HG03066 (cell line): ENCODE measurements at regions not wholly inside any gene's neighbourhood (a gene's known extent, or its start where the extent isn't known, plus 50 kb on each side); places are given as distances from the start of the nearest gene placed in this dataset.

Experiments used
- ATAC-seq: cut with Tn5 transposase; IDR thresholded peaks from one replicate; pipeline ENCODE4 v1.9.1; 2021; ENCODE audit warnings: low read depth; ENCODE audit not compliant: unreplicated experiment

DNA sequence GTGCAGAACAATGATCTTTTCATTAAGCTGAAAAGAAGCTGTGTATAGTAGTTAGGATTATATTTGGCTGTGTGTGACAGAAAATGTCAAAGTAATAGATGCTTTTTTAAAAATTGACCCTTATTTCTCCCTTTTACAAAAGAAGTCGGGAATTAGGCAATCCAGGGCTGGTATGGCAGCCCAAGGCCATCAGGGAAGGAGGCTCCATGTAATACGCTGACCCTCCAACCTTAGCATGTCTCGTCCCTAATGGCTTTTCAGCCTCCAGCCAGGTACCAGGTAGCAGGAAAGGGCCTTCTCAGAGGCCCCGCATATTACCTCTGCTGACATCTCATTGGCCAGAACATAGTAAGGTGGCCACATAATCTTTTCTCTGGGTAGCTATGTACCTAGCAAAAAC is 79.7 kb downstream of the VCPKMT start:
- ATAC-seq: no peak

GRCh38 chr14:50037240-50037639 is 79.1 kb downstream of the VCPKMT start:
- ATAC-seq: no peak

GRCh38 chr14:50037852-50038251 is 78.5 kb downstream of the VCPKMT start:
- ATAC-seq: no peak

DNA sequence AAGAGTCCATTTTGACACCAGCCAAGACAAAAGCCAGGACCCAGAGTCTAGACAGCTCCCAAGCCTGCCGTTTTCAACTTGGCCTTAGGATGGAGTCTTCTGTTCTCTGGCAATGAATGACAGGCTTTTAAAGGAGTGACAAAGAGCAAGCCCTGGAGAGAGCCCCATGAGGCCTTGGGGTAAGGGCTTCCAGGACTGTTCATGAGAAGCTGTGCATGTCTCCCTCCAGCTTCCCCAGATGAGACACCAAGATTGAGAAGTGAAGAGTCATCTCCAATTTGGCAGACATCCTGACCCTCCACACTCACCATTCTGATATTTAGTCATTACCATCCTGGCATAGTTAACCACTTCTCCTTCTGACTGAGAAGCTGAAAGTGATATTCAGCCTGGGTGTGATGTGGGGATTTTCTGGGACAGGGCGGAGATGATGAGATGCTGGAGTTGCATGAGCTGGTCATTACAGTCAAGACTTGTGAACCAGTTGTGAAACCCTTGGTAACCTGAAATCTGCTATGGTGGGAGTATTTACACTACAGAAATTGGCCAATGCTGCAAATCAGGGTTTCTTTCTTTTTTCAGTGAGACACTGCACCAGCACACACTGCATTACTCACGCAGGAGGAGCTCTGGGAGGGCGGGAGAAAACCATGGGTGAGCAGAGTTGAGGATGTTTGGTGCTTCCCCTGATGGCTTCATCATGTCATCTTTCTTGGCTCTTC is 77.8 kb downstream of the VCPKMT start:
- peak; percentile 76 for ATAC-seq

DNA sequence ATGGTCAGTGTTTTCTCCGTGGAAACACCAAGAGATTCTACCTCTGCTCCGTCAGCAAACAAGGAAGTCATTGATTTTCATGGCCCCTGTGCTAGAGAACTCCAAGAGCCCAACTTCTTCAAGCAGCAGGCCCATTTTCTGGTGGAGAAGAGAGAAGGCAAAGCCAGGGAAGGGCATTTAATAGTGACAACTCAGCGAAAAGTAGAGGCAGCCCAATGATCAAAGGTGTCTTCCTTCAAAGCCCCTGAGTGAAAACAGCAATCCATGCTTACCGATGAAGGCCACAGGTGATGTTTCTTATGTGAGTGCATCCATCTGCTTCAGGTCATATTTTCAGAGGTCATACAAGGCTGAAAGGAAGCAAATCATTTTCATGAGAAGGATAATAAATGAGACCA is 77.3 kb downstream of the VCPKMT start:
- no peak for ATAC-seq

- no peak for ATAC-seq
Observed at GRCh38 chr14:50039734-50040400, 76.5 kb downstream of the VCPKMT start.

DNA sequence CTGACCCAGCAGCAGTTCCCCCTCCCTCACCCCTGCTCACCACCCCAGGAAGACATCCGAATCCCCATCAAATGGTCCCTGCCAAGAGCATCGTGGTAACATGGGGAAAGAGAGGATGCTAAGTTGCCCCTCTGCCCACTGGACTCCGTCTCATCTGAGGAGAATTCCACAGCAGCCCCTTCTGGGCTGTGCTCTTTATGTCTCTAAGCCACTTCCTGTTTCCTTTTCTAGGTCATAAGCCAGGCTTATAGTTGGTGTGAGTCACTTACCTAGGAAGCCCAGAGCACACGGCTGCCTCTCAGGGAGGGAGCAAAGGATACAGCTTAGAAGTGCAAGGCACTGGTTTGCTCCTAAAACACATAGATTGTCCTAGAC is 76.0 kb downstream of the VCPKMT start:
- ATAC-seq: no peak

DNA sequence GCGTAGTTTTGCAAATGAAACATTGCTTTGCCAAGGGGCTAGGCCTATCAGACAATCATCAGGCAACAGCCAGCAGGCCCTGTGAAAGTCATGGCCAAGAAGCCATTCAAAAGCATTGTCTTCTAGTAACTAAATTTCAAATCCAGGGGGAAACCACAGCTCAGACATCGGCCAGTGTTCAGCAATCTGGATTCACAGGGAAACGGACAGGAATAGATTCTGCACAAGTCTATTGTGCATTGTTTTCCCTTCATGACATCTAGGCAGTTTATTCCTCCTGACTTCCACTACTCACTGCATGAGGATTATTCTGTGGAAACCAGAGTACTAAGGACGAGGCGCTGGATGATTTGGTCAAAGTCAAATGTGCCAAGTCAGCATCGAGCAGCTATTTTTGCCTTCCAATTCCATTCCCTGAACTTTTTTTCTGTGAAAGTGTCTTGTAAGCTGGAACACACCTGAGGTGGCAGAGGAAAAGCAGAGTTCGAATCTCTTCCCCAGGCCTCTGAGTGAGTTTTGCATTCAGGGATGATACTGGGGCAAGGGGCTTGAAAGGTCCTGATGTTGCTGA is 75.4 kb downstream of the VCPKMT start:
- no peak for ATAC-seq

GRCh38 chr14:50041980-50042379 is 74.4 kb downstream of the VCPKMT start:
- no peak for ATAC-seq

DNA sequence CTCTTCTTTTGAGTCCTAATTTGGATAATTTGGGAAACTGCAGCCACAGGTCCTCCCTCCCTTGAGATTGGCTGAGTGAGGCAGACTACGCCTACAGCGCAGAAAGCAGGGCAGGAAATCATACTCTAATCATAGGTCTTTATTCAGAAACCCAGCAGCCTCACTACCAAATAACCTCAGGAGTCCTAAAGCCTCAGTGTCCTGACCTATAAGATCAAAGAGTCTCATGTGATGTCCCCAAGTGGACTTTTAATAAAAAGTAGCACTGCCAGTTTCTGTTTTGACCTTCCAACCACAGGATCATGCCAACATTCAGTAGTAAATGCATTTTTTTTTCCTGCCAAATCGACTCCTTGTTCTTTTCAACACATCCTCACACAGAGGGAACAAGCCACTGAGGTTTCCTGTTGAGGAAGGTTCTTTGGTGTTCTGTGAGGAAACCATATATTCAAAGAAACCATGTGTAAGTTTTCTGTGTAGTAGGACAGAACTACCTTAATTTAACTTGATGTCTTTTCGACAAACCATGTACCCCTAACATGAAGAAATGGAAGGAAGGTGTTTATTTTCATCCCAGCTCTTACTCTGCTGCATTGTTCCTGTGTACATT is 72.2 kb downstream of the VCPKMT start:
- ATAC-seq: no peak

- peak; percentile 69 for ATAC-seq
Observed at GRCh38 chr14:50045039-50045711, 71.2 kb downstream of the VCPKMT start.

DNA sequence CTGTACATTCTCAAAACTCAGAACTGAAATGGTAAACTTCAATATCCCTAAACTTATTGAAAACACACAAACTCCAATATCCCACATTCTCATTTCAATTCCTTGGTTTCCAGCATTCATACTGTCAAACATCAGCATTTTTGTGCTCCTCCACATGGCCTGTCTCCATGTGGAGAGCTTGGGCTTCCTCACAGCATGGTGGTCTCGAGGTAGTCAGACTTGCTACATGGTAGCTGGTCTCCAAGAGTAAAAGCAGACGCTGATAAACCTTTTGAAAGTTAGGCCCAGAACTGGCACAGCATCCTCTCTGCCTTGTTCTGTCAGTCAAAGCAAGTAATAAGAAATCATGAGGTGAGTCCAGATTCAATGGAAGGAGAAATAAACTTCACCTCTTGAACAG is 70.5 kb downstream of the VCPKMT start:
- ATAC-seq: no peak

DNA sequence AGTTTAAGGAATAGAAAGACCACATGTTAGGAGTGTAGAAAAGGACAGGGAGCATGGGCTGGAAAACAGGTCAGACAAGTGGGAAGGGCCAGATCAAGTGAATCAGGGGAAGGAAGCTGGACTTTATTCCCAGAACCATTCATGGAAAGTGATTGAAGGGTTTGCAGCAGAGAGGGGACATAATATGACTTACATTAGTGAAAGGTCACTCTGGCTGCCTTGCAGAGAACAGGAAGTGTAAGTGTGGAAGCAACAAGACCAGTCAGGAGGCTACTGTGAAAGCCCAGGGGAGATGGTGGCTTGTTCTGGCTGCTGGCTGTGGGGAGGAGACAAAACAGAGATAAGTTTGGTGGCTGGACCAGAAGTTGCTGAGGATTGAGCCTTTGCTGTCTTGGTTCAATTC is 69.1 kb downstream of the VCPKMT start:
- ATAC-seq: peak; percentile 86

GRCh38 chr14:50049093-50049492 is 67.3 kb downstream of the VCPKMT start:
- ATAC-seq: no peak

DNA sequence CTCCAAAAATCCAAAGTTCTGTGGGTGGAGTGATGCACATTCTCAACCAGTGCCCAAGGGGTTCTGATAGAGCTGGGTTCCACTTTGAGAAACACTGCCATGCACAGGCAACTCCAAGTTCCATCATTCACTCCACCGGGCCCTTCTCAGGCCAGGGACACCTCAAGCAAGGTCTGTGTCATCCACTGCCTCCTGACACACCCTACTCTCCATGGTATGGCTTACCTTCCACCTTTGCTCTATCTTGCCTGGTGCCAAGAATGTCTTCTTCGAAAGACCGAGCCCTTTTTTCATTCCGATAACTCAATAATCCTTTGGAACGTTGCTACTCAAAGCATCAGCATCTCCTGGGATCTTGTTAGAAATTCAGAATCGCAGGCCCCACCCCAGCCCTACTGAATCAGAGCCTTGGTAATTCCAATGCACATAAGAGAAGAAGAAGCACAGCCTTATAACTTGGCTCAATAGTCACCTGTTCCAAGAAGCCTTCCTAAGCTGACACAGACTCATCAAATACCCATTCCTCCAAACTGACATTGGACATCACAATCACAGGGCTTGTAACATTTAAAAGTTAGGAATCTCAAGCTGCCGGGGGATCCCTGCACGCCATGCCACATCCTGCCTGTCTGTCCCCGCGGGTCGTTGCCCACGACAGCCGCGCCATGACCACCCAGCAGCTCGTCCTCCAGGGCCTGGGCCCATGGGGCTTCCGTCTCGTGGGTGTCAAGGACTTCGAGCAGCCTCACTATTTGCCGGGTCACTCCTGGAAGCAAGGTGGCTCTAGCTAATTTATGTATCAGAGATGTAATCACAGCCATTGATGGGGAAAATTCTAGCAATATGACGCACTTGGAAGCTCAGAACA is 66.4 kb downstream of the VCPKMT start:
- ATAC-seq: no peak

GRCh38 chr14:50051106-50051505 is 65.3 kb downstream of the VCPKMT start:
- ATAC-seq: no peak

GRCh38 chr14:50051706-50052105 is 64.7 kb downstream of the VCPKMT start:
- ATAC-seq: no peak

- no peak for ATAC-seq
Observed at GRCh38 chr14:50052517-50052916, 63.9 kb downstream of the VCPKMT start.

GRCh38 chr14:50053935-50054334 is 62.4 kb downstream of the VCPKMT start:
- no peak for ATAC-seq
